HTR-8/SVneo (cell line): ENCODE measurements at regions not wholly inside any gene's neighbourhood (a gene's known extent, or its start where the extent isn't known, plus 50 kb on each side); places are given as distances from the start of the nearest gene placed in this dataset.

Experiments used
- DNase-seq: peaks from one replicate; pipeline ENCODE4 v3.0.0; 2011; ENCODE audit warnings: low spot score, mixed read lengths; ENCODE audit not compliant: insufficient read length
- FAIRE-seq: peaks from 2 replicates; lab custom pipeline; 2011; peaks lifted over from hg19 to GRCh38; lab: Jason Lieb, UNC

DNA sequence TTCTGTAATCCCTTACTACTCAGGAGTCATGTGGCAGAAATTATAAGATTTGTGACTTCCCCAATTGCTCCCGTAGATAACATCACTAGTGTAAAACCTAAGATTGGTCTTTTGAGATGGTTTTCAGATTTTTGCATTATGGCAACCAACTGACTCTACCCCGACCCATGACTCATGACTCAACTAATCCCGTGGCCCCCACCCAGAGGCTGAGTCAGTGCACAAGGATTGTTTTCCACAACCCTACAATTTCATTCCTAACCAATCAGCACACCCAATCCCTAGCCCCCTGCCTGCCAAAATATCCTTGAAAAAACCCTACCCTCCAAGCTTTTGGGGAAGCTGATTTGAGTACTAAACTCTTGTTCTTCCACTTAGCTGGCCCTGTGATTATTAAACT lies 109.4 kb upstream of the FAM9C start:
- FAIRE-seq: no peak
- DNase-seq: no peak

DNA sequence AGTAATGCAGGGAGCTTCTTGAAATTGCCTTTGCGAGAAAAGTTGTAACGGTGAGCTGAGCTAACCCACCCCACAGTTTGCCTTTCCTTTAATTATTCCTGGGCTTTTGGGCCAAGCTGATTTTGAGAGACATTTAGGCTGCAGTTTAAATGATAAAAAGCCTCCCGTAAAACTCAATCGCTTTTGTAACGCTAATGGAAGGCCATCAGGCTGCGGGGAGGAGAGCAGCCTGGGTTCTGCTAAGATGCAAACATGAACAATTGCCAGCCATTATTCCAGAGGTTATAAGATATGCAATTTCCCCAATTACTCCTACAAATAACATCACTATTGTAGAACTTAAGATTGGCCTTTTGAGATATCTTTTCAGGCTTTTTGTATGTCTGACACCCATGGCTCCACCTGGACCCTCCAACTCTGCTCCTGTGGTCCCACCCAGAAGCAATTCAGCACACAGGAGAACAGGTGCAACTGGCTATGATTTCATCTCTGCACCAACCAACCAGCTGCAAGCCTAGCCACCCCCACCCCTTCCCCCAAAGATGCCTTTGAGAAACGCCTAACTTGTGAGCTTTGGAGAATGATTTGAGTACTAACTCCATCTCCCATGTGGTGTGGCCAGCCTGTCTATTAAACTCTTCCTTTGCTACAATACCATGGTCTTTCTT lies 108.2 kb upstream of the FAM9C start:
- FAIRE-seq (no peak), DNase-seq (no peak)

- FAIRE-seq (no peak), DNase-seq (no peak)
These were observed 107.6 kb upstream of the FAM9C start for GRCh38 chrX:13151828-13152517.

DNA sequence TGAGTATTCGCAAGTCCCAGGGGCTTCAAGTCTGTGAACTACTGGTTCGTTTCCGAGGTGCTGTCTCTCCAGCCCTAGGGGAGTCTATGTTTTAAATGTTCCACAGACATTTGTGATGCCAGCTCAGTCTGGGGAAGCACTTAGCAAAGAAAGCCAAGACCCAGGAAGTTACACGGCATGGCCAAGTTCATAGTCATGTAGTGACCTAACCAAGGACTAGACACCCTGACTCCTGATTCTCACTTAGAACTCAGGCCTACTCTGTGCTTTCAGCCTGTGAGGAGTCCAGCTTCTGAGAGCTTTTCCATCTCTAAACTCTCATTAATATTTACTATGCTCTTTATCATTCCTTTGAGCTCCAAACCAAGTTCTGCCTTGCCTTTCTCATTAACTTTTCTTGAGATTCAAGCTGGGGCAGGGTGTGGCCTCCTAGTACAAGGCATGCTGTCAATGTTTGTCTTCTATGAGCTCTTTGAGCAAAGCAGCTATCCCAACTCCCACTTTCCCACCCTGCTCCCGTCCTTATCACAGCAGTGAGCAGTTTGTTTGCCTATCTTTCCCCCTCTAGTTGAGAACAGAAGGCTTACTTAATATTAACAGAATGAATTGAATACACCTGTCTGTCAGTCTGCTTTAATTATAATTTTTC lies 105.4 kb upstream of the FAM9C start:
- FAIRE-seq (no peak), DNase-seq (no peak)

GRCh38 chrX:13147733-13148132 lies 103.3 kb upstream of the FAM9C start:
- FAIRE-seq: no peak

DNA sequence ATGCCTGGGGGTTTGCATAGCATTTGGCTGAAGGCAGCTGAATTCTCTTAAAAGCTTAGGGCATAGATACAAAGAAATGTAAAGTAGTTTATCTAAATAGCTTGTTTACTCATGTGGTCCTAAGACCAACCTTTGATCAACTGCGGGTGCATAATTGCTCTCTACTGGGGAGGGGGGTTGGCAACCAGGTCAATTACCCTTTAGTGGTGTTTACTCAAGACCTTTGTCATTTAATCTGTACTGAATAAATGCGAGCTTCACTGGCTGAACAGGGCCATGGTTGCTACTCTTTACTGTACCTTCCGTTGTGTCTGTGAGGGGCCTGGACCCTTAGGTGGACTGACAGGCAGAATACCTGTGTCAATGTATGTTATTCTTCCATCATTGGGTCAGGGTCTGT lies 102.7 kb upstream of the FAM9C start:
- DNase-seq (no peak), FAIRE-seq (no peak)

More at GRCh38 chrX:13147733-13148132, 103.3 kb upstream of the FAM9C start:
- DNase-seq: no peak

- DNase-seq (no peak), FAIRE-seq (no peak)
These were observed 100.7 kb upstream of the FAM9C start for GRCh38 chrX:13144927-13145655.

DNA sequence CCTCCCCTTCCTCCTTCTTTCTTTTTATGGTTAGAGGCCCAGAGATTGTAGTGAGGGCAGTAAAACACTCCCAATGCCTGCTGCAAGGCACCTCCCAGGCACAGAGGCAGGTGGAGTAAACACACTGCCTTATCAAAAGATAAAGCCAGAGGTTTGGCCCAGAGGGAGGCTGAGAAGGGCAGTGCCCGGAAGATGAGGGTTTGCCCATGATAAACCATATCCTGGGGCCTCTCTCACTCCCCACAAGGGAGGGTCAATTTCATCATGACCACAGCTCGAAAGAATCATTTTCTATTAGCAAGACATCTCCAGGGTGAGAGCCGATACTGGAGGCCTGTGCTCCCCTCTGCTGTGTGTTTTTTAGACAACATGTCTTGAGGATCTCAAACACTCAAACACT lies 98.5 kb upstream of the FAM9C start:
- FAIRE-seq: no peak
- DNase-seq: no peak

- DNase-seq (no peak), FAIRE-seq (peak; percentile 60)
These were observed 95.6 kb upstream of the FAM9C start for GRCh38 chrX:13140007-13140406.

- no peak for DNase-seq
- FAIRE-seq: no peak
These were observed 87.1 kb upstream of the FAM9C start for GRCh38 chrX:13131396-13132137.

DNA sequence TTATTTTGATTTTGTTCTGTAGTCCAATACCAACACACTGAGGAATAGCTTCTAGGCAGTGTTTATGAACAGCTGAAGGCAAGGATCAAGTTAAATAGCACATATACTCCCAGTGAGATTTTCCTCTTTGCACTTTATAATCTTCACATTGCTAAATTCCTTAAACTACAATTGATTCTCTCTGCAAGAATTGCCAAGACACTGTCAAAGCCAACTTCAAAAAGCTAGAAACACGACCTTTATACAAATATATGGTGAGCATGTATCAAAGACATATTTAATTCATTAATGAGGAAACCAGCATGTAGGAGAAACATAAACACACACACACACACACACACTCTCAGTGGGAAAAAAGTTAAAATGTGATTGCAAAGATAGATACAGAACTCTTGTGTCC lies 86.4 kb upstream of the FAM9C start:
- DNase-seq (no peak), FAIRE-seq (no peak)

DNA sequence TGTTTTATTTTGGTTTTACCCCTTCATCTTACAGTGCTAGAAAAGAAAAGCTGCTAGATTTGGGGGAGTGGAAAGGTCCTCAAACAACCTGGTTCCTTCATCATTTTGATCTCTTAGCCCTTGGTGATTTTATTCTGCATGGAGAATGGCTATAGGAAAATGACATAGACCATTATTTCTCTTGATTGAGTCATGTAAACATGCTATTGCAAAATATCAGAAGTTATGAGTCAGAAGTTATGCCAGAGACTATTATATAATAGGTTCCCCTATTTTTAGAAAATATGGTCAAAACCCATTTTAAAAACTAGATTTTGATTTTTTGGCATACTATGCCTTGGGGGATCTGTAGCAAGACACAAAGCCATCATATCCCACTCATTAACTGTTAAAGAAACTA lies 83.7 kb upstream of the FAM9C start:
- DNase-seq (no peak), FAIRE-seq (no peak)

- FAIRE-seq (no peak), DNase-seq (no peak)
These were observed 82.4 kb upstream of the FAM9C start for GRCh38 chrX:13126775-13127174.

DNA sequence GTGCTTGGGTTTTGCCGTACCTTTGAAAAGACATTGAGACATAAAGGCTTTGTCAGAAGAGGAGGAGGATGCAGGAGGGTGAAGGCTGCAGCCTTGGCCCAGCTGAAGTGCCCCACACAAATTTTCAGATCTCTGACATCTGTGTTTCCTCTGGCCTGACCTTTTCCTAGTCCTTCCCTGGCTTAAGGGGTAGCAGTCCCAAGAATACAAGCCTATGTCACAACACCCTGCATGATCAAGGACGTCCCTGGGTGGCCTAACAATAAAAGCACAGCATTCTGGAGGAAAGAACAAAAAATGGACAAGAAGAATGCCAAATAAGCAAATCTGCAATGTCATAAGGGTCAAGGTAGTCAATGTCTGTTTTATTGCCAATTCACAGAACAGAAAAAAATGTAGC lies 80.8 kb upstream of the FAM9C start:
- DNase-seq (no peak), FAIRE-seq (no peak)

DNA sequence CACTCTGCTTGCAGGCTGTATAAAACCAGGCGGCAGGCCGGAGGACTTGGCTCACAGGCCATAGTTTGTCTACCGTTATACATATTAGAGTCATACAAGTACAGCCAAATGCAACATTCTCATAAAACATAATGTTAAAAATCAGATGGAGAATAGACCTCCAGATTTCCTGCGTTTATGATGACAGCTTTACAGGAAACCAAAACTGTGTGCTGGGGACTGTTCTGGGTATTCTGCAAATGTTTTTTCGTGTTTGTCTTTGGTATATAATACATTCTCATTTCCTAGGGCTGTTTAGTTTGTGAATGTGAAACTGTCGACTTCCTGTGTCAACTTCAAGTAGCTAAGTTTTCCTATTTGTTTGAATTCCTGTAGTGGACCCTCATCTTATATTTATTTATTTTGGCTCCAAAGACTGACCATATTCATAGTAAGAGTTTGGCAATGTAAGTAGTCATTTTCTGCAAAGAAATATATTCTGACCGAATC lies 79.5 kb upstream of the FAM9C start:
- DNase-seq: no peak
- FAIRE-seq: no peak

- DNase-seq (no peak), FAIRE-seq (no peak)
These were observed 78.9 kb upstream of the FAM9C start for GRCh38 chrX:13123247-13123856.

DNA sequence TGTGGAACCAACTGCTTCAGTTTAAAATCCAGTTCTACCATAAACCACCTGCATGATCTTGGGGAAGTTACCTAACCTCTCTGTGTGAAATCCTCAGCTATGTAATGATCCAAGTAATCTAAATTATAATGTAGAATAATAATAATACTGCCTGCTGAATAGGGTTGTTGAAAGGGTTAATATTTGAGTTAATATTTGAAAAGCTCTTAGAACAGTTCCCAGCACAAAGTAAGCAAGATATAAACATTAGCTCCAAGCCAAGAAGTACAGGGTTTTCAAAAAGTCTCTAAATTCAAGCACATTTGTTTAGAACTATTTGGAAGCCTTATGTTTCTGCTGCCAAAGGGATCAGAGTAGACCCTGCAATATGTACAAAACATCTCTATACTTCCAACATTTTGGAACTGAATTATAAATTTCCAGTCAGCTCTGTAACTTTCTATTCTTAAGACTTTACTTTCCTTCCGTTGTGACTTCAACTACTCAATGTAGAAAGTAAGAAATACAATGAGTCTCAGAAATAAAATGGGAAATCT lies 76.7 kb upstream of the FAM9C start:
- DNase-seq: no peak
- no peak for FAIRE-seq

DNA sequence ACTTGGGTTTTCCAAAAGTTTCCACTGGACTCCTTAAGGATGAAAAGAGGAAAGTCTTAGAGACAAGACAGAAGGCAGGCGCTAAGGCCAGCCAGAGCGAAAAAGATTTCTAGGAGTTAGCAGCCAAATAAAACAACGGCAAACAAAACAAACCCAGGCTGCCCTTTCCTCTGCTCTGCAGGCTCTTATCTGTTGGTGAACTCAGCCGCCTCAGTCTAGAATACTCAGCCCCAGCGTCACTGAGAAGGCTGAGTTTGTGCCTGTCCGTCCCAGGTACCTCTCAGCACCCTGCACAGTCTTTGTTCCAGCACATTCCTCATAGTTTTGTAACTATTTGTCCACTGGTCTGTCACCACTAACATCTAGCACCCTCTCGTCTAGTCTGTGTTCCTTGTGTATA lies 75.6 kb upstream of the FAM9C start:
- no peak for DNase-seq
- FAIRE-seq: no peak

- no peak for DNase-seq
- peak; percentile 67 for FAIRE-seq
These were observed 75.0 kb upstream of the FAM9C start for GRCh38 chrX:13119386-13119785.
